RCC 7860 (cell line): ENCODE measurements at regions not wholly inside any gene's neighbourhood (a gene's known extent, or its start where the extent isn't known, plus 50 kb on each side); places are given as distances from the start of the nearest gene placed in this dataset.
"Not testable (repeated sequence)": the region's sequence is repeated elsewhere in the genome, so short reads cannot be mapped to it uniquely, and the experiment has no call there.

Experiments
- DNase-seq: peaks from one replicate; pipeline ENCODE4 v3.0.0-alpha.2; 2015; ENCODE audit warnings: low spot score
- FAIRE-seq: peaks from 2 replicates; lab custom pipeline; 2012; peaks lifted over from hg19 to GRCh38; lab: Jason Lieb, UNC

GRCh38 chr3:165716592-165716991, 120.6 kb downstream of the BCHE start:
- DNase-seq, result no peak
- FAIRE-seq, result no peak

GRCh38 chr3:165713479-165713878, 123.7 kb downstream of the BCHE start:
- DNase-seq, result no peak
- FAIRE-seq, result no peak

- DNase-seq (no peak), FAIRE-seq (no peak)
Measured at GRCh38 chr3:165712382-165712781, 124.8 kb downstream of the BCHE start.

- no peak for DNase-seq
- no peak for FAIRE-seq
Measured at GRCh38 chr3:165697910-165698309, 139.3 kb downstream of the BCHE start.

GRCh38 chr3:165696496-165696895, 140.7 kb downstream of the BCHE start:
- DNase-seq (no peak), FAIRE-seq (no peak)

- FAIRE-seq (no peak), DNase-seq (no peak)
Measured at GRCh38 chr3:165683947-165684346, 153.3 kb downstream of the BCHE start.

- DNase-seq (no peak), FAIRE-seq (no peak)
Measured at GRCh38 chr3:165682734-165683133, 154.5 kb downstream of the BCHE start.

- FAIRE-seq (no peak), DNase-seq (no peak)
Measured at GRCh38 chr3:165669967-165670366, 167.3 kb downstream of the BCHE start.

- no peak for FAIRE-seq
- no peak for DNase-seq
Measured at GRCh38 chr3:165669504-165669903, 167.7 kb downstream of the BCHE start.

- FAIRE-seq, result no peak
Measured at GRCh38 chr3:165667676-165668075, 169.5 kb downstream of the BCHE start.

GRCh38 chr3:165658027-165658426, 179.2 kb downstream of the BCHE start:
- DNase-seq (no peak), FAIRE-seq (no peak)

More at GRCh38 chr3:165667676-165668075, 169.5 kb downstream of the BCHE start:
- no peak for DNase-seq

- no peak for DNase-seq
- no peak for FAIRE-seq
Measured at GRCh38 chr3:165653130-165653778, 184.0 kb downstream of the BCHE start.

- DNase-seq, FAIRE-seq: not testable (repeated sequence)
Measured at GRCh38 chr3:165649282-165649681, 187.9 kb downstream of the BCHE start.

GRCh38 chr3:165645191-165645590, 192.0 kb downstream of the BCHE start:
- DNase-seq (no peak), FAIRE-seq (no peak)

- FAIRE-seq, result no peak
- no peak for DNase-seq
Measured at GRCh38 chr3:165644331-165644730, 192.9 kb downstream of the BCHE start.

GRCh38 chr3:165643425-165643824, 193.8 kb downstream of the BCHE start:
- DNase-seq, result peak; percentile 91
- no peak for FAIRE-seq

GRCh38 chr3:165642761-165643420, 194.3 kb downstream of the BCHE start:
- peak; percentile 99 for DNase-seq
- peak; percentile 99 for FAIRE-seq

GRCh38 chr3:165641569-165642310, 195.5 kb downstream of the BCHE start:
- no peak for DNase-seq
- peak; percentile 10 for FAIRE-seq

GRCh38 chr3:165640970-165641369, 196.3 kb downstream of the BCHE start:
- DNase-seq (no peak), FAIRE-seq (no peak)

GRCh38 chr3:165640031-165640430, 197.2 kb downstream of the BCHE start:
- no peak for DNase-seq
- no peak for FAIRE-seq

- no peak for FAIRE-seq
- DNase-seq, result peak; percentile 21
Measured at GRCh38 chr3:165638034-165638433, 199.2 kb downstream of the BCHE start.

GRCh38 chr3:165636684-165637015, 200.6 kb downstream of the BCHE start:
- no peak for FAIRE-seq
- DNase-seq, result no peak
